ENCODE measurements at regions not wholly inside any gene's neighbourhood (a gene's known extent, or its start where the extent isn't known, plus 50 kb on each side); places are given as distances from the start of the nearest gene placed in this dataset.

DNA sequence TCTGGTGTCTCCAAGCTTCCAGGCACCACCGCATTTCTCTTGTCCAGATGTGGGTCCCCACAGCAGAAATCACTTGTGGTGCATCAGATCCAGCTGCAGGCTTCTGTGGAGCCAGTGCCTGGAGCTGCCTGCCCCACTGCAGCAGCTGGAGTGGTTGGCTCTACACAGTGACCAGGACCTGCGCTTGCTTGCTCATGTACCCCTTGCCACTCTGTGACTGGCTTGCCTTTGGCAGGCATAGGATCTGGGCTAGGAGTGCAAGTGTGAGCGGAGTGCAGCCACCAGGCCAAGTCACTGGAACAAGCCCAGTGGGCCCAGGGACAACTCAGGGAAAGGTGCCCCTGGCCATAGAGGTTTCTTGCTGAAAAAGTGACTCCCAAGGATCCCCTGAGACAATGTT lies 1400.0 kb upstream of the ALCAM start:
- H3K27me3 ChIP-seq (ENCODE audit: control insufficient read depth in 1 of 2, insufficient read depth in 2 of 2, low read length in 2 of 2) = no peaks in the 10 kb centered on the region
- H3K9me3 ChIP-seq (ENCODE audit: control insufficient read depth in 1 of 2, low read length in 2 of 2) = peaks cover 0 to 3% of the 10 kb centered on the region in 2 donors
- no peaks in the 10 kb centered on the region for H3K36me3 ChIP-seq (ENCODE audit: control insufficient read depth in 1 of 2, insufficient read depth in 2 of 2, low read length in 2 of 2)
- H3K4me3 ChIP-seq (ENCODE audit: low read depth in 1 of 2, low read length in 2 of 2) = no peak overlapping the region
- H3K9ac ChIP-seq (ENCODE audit: low read depth in 1 of 2, low read length in 2 of 2) = no peak overlapping the region
- H3K4me1 ChIP-seq (ENCODE audit: control insufficient read depth in 1 of 2, insufficient read depth in 2 of 2, low read length in 2 of 2) = no peaks in the 10 kb centered on the region
- H3K27ac ChIP-seq (ENCODE audit: low read depth, low read length) = no peak overlapping the region

DNA sequence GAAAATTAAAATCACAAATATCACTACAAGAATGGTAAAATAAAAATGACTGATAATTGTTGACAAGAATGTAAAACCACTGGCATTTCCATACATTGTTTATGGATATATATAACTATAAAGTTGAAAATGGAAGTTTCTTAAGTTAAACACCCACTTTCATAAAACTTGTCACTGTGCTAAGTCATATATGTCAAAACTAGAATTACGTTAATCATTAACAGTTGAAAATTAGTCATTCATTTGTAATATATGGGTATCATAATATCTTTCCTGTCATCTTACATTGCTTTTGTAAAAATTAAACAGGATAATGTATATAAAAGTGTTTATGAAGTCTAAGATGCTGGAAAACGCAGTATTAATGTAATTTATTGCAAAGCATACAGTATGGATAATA lies 1398.6 kb upstream of the ALCAM start:
- Histone ChIP-seq H3K27ac (ENCODE audit: low read depth, low read length) (no peak overlapping the region), H3K36me3 (ENCODE audit: control insufficient read depth in 1 of 2, insufficient read depth in 2 of 2, low read length in 2 of 2) (no peaks in the 10 kb centered on the region), H3K27me3 (ENCODE audit: control insufficient read depth in 1 of 2, insufficient read depth in 2 of 2, low read length in 2 of 2) (no peaks in the 10 kb centered on the region), H3K4me1 (ENCODE audit: control insufficient read depth in 1 of 2, insufficient read depth in 2 of 2, low read length in 2 of 2) (no peaks in the 10 kb centered on the region), H3K4me3 (ENCODE audit: low read depth in 1 of 2, low read length in 2 of 2) (no peak overlapping the region), H3K9me3 (ENCODE audit: control insufficient read depth in 1 of 2, low read length in 2 of 2) (peaks cover 0 to 6% of the 10 kb centered on the region in 2 donors), H3K9ac (ENCODE audit: low read depth in 1 of 2, low read length in 2 of 2) (no peak overlapping the region)

DNA sequence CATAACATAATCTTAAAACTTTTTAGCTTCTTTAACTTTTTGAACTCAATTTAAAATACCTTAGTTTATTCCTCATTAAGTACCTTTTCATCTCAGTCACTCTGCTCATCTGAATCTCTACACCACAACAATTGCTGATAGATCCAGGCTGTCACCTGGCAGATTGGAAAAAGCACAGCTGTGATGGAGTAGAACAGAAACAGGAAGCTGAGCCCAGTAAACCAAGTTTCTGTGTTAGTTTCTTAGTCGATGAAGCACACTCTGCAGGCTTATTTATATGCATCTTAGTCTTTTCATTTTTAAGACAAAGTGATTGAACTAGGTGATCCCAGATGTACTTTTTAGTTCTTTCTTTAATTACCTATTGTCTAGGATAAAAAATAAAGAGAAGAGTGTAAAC lies 1398.0 kb upstream of the ALCAM start:
- no peaks in the 10 kb centered on the region for H3K27me3 ChIP-seq (ENCODE audit: control insufficient read depth in 1 of 2, insufficient read depth in 2 of 2, low read length in 2 of 2)
- peaks cover 0 to 6% of the 10 kb centered on the region in 2 donors for H3K9me3 ChIP-seq (ENCODE audit: control insufficient read depth in 1 of 2, low read length in 2 of 2)
- H3K4me1 ChIP-seq (ENCODE audit: control insufficient read depth in 1 of 2, insufficient read depth in 2 of 2, low read length in 2 of 2) = no peaks in the 10 kb centered on the region
- H3K27ac ChIP-seq (ENCODE audit: low read depth, low read length) = no peak overlapping the region
- no peaks in the 10 kb centered on the region for H3K36me3 ChIP-seq (ENCODE audit: control insufficient read depth in 1 of 2, insufficient read depth in 2 of 2, low read length in 2 of 2)
- no peak overlapping the region for H3K4me3 ChIP-seq (ENCODE audit: low read depth in 1 of 2, low read length in 2 of 2)
- no peak overlapping the region for H3K9ac ChIP-seq (ENCODE audit: low read depth in 1 of 2, low read length in 2 of 2)

DNA sequence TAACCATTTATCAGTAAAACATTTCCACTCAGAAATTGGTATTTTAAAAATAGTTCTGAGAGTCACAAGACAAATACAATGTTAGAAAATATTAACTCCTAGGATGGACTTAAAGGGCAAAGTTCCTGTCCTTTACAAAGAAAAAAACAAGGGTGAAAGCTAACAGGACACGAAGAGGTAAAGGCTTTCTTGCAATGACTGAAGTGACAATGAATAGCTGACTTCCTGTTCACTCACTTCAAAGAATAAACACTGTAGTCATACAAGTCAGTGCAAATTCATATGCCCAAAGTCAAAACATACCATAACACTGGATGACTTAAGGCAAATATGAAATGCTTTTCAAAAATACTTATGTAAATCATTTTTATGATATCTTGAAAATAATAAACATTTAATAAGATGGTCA lies 1389.8 kb upstream of the ALCAM start:
- Histone ChIP-seq H3K9me3 (ENCODE audit: control insufficient read depth in 1 of 2, low read length in 2 of 2) (peaks cover 0 to under 1% of the 10 kb centered on the region in 2 donors), H3K36me3 (ENCODE audit: control insufficient read depth in 1 of 2, insufficient read depth in 2 of 2, low read length in 2 of 2) (no peaks in the 10 kb centered on the region), H3K9ac (ENCODE audit: low read depth in 1 of 2, low read length in 2 of 2) (no peak overlapping the region), H3K27me3 (ENCODE audit: control insufficient read depth in 1 of 2, insufficient read depth in 2 of 2, low read length in 2 of 2) (no peaks in the 10 kb centered on the region), H3K4me3 (ENCODE audit: low read depth in 1 of 2, low read length in 2 of 2) (no peak overlapping the region), H3K4me1 (ENCODE audit: control insufficient read depth in 1 of 2, insufficient read depth in 2 of 2, low read length in 2 of 2) (no peaks in the 10 kb centered on the region), H3K27ac (ENCODE audit: low read depth, low read length) (no peak overlapping the region)

DNA sequence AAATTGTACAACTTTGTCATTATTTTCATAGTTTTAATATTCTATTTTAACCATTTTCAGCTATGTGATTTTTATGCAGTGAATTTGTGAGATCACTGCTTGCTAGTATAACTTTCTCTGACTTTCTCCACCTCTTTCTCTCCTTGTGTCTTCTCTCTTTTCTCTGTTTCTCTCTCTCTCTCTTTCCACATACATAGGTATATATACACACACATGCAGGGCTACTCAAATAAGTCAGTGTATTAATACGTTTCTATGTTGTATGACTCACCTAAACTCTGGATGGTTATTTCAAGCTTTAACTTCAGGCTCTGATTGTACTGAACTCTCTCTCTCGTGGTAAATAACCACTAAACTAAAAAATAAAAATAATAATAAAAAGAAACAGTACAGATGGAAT lies 1389.3 kb upstream of the ALCAM start:
- Histone ChIP-seq H3K9ac (ENCODE audit: low read depth in 1 of 2, low read length in 2 of 2) (no peak overlapping the region), H3K27me3 (ENCODE audit: control insufficient read depth in 1 of 2, insufficient read depth in 2 of 2, low read length in 2 of 2) (no peaks in the 10 kb centered on the region), H3K4me3 (ENCODE audit: low read depth in 1 of 2, low read length in 2 of 2) (no peak overlapping the region), H3K27ac (ENCODE audit: low read depth, low read length) (no peak overlapping the region), H3K9me3 (ENCODE audit: control insufficient read depth in 1 of 2, low read length in 2 of 2) (no peaks in the 10 kb centered on the region), H3K36me3 (ENCODE audit: control insufficient read depth in 1 of 2, insufficient read depth in 2 of 2, low read length in 2 of 2) (no peaks in the 10 kb centered on the region), H3K4me1 (ENCODE audit: control insufficient read depth in 1 of 2, insufficient read depth in 2 of 2, low read length in 2 of 2) (no peaks in the 10 kb centered on the region)

DNA sequence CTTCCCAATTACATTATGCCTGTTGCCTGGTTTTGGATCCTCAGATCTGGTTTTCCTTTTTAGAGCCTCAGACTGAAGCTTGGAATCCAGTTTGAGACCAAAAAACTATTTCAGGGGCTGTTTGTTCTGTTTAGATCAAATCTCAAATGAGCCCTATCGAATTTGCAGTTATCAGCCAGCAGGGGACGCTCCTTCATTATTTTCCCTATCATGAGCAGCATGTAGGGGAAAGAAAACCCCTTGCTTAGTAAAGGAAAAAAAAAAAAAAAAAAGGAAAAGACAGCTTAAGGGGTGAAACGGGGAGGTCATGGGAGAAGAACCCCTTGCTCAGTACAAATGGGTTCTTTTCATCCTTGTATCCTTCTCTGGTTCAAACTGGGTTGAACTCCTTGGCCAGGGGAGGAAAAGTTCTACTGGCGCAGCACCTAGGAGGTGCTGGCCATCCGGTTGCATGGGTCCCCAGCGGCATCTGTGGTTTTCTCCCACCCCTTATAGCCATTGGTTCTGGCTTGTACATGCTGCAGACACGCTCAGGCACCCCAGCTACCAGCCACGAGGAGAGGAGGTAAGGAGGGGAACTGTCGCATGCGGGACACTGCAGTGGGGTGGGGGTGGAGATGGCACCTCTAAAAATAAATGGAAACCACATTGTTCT lies 1375.1 kb upstream of the ALCAM start:
- Histone ChIP-seq H3K27me3 (ENCODE audit: control insufficient read depth in 1 of 2, insufficient read depth in 2 of 2, low read length in 2 of 2) (no peaks in the 10 kb centered on the region), H3K4me1 (ENCODE audit: control insufficient read depth in 1 of 2, insufficient read depth in 2 of 2, low read length in 2 of 2) (no peaks in the 10 kb centered on the region), H3K27ac (ENCODE audit: low read depth, low read length) (no peak overlapping the region), H3K36me3 (ENCODE audit: control insufficient read depth in 1 of 2, insufficient read depth in 2 of 2, low read length in 2 of 2) (no peaks in the 10 kb centered on the region), H3K4me3 (ENCODE audit: low read depth in 1 of 2, low read length in 2 of 2) (no peak overlapping the region), H3K9ac (ENCODE audit: low read depth in 1 of 2, low read length in 2 of 2) (no peak overlapping the region), H3K9me3 (ENCODE audit: control insufficient read depth in 1 of 2, low read length in 2 of 2) (peaks cover 0 to 1% of the 10 kb centered on the region in 2 donors)

DNA sequence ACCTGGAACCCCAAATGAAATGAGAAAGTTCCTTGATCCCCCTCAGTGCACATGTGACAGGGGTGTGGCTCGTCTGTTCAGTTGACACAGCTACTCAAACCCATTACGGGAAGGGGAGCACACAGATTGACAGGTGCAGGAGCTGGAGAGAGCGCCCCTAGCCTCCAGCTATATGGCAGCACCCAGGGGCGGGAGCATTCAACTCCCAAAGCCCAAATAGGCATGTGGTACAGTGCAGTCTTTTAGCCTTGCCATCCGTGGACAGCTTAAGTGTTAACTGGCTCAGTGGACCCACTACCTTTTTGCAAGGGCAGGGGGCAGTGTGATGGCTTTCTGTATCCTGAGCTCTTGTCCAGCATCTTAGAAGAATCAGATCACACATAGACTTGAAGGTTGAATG lies 1374.2 kb upstream of the ALCAM start:
- Histone ChIP-seq H3K4me1 (ENCODE audit: control insufficient read depth in 1 of 2, insufficient read depth in 2 of 2, low read length in 2 of 2) (no peaks in the 10 kb centered on the region), H3K9ac (ENCODE audit: low read depth in 1 of 2, low read length in 2 of 2) (no peak overlapping the region), H3K9me3 (ENCODE audit: control insufficient read depth in 1 of 2, low read length in 2 of 2) (peaks cover 0 to 1% of the 10 kb centered on the region in 2 donors), H3K27ac (ENCODE audit: low read depth, low read length) (no peak overlapping the region), H3K4me3 (ENCODE audit: low read depth in 1 of 2, low read length in 2 of 2) (no peak overlapping the region), H3K36me3 (ENCODE audit: control insufficient read depth in 1 of 2, insufficient read depth in 2 of 2, low read length in 2 of 2) (no peaks in the 10 kb centered on the region), H3K27me3 (ENCODE audit: control insufficient read depth in 1 of 2, insufficient read depth in 2 of 2, low read length in 2 of 2) (no peaks in the 10 kb centered on the region)

DNA sequence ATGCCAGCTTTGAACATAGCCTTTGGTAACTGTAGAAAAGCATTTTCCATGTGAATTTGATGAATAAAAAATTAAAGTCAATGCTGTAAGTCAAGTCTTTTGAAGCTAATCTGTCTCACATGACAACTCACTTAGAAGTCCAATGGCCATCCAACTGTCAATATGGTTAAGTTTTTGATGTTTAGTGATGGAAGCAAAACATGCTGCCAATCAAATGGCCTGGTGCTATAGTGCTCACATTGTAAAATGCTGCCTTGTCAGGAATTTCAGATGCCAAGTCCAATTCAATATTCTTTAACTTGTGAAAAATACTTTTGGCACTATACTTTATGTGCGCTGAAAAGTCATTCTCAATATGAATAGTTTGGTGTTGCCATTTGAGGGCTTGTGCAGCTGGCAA lies 1361.8 kb upstream of the ALCAM start:
- no peak overlapping the region for H3K4me3 ChIP-seq (ENCODE audit: low read depth in 1 of 2, low read length in 2 of 2)
- H3K36me3 ChIP-seq (ENCODE audit: control insufficient read depth in 1 of 2, insufficient read depth in 2 of 2, low read length in 2 of 2) = no peaks in the 10 kb centered on the region
- H3K9me3 ChIP-seq (ENCODE audit: control insufficient read depth in 1 of 2, low read length in 2 of 2) = no peaks in the 10 kb centered on the region
- H3K27ac ChIP-seq (ENCODE audit: low read depth, low read length) = no peak overlapping the region
- H3K27me3 ChIP-seq (ENCODE audit: control insufficient read depth in 1 of 2, insufficient read depth in 2 of 2, low read length in 2 of 2) = no peaks in the 10 kb centered on the region
- H3K9ac ChIP-seq (ENCODE audit: low read depth in 1 of 2, low read length in 2 of 2) = no peak overlapping the region
- no peaks in the 10 kb centered on the region for H3K4me1 ChIP-seq (ENCODE audit: control insufficient read depth in 1 of 2, insufficient read depth in 2 of 2, low read length in 2 of 2)

DNA sequence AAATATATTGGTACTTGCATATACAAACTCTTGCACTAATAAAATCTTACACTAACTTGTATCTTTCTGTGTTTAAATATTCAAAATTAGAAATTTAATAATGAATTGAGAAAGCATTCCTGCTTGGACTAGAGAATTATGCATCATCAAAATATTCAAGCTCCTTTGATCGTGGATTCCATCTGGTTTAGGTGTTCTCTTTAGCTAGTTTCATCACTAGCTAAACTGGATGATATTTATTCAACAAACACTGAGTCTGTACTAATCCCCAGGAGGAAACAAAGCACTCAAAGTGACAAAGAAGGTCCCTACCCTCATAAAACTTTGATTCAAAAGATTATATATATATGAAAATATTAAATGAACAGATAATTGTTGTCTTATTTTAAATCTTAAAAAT lies 1360.9 kb upstream of the ALCAM start:
- Histone ChIP-seq H3K36me3 (ENCODE audit: control insufficient read depth in 1 of 2, insufficient read depth in 2 of 2, low read length in 2 of 2) (no peaks in the 10 kb centered on the region), H3K4me1 (ENCODE audit: control insufficient read depth in 1 of 2, insufficient read depth in 2 of 2, low read length in 2 of 2) (no peaks in the 10 kb centered on the region), H3K4me3 (ENCODE audit: low read depth in 1 of 2, low read length in 2 of 2) (no peak overlapping the region), H3K9ac (ENCODE audit: low read depth in 1 of 2, low read length in 2 of 2) (no peak overlapping the region), H3K27me3 (ENCODE audit: control insufficient read depth in 1 of 2, insufficient read depth in 2 of 2, low read length in 2 of 2) (no peaks in the 10 kb centered on the region), H3K27ac (ENCODE audit: low read depth, low read length) (no peak overlapping the region), H3K9me3 (ENCODE audit: control insufficient read depth in 1 of 2, low read length in 2 of 2) (no peaks in the 10 kb centered on the region)

DNA sequence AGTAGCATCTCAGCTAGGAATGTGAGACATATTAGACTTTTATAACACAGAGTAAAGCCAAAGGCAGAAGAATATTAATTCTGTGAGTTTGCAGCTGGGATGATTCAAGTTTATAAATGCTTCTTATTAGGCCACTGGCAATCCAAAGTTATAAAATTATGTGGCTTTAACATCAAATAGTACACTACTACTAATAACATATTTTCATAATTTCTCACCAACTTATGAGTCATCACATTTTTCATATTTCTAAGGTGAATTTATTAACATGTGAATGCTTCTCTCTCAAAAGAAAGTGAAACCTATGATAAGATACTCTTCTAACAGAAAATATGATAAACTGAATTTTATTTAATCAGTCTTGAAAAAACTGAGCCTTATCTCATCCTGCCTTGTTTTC lies 1348.2 kb upstream of the ALCAM start:
- Histone ChIP-seq H3K36me3 (ENCODE audit: control insufficient read depth in 1 of 2, insufficient read depth in 2 of 2, low read length in 2 of 2) (no peaks in the 10 kb centered on the region), H3K27ac (ENCODE audit: low read depth, low read length) (no peak overlapping the region), H3K4me1 (ENCODE audit: control insufficient read depth in 1 of 2, insufficient read depth in 2 of 2, low read length in 2 of 2) (no peaks in the 10 kb centered on the region), H3K9ac (ENCODE audit: low read depth in 1 of 2, low read length in 2 of 2) (no peak overlapping the region), H3K9me3 (ENCODE audit: control insufficient read depth in 1 of 2, low read length in 2 of 2) (peaks cover 4 to 10% of the 10 kb centered on the region in 2 donors), H3K4me3 (ENCODE audit: low read depth in 1 of 2, low read length in 2 of 2) (no peak overlapping the region), H3K27me3 (ENCODE audit: control insufficient read depth in 1 of 2, insufficient read depth in 2 of 2, low read length in 2 of 2) (no peaks in the 10 kb centered on the region)

DNA sequence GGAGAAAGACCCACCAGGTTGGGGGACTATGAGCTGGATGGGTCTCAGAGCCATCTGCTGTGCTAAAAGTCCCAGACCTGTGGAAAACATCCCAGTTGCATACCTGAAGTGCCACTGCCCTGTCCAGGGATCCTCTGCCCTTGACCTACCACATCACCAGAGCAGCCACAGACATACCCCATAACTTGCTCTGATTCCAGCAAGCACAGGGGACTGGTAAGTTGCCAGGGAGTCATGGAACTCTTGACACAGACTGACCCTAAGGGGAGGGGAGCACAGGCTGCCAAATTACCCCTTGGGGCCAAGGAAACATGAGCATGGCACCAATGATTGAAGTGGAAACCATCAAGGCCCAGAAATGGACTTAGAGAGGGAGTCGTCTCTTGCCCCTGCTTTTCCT lies 1335.1 kb upstream of the ALCAM start:
- Histone ChIP-seq H3K4me1 (ENCODE audit: control insufficient read depth in 1 of 2, insufficient read depth in 2 of 2, low read length in 2 of 2) (no peaks in the 10 kb centered on the region), H3K36me3 (ENCODE audit: control insufficient read depth in 1 of 2, insufficient read depth in 2 of 2, low read length in 2 of 2) (no peaks in the 10 kb centered on the region), H3K9ac (ENCODE audit: low read depth in 1 of 2, low read length in 2 of 2) (no peak overlapping the region), H3K4me3 (ENCODE audit: low read depth in 1 of 2, low read length in 2 of 2) (no peak overlapping the region), H3K27me3 (ENCODE audit: control insufficient read depth in 1 of 2, insufficient read depth in 2 of 2, low read length in 2 of 2) (no peaks in the 10 kb centered on the region), H3K27ac (ENCODE audit: low read depth, low read length) (no peak overlapping the region), H3K9me3 (ENCODE audit: control insufficient read depth in 1 of 2, low read length in 2 of 2) (peaks cover 11 to 20% of the 10 kb centered on the region in 2 donors)
